RWPE1 (cell line): ENCODE measurements at regions not wholly inside any gene's neighbourhood (a gene's known extent, or its start where the extent isn't known, plus 50 kb on each side); places are given as distances from the start of the nearest gene placed in this dataset.

Experiments used
- CTCF ChIA-PET: fragments of 350-600 bp; sonication (Branson Sonifier 250); formaldehyde crosslinking; extraction: SDS; loops from one replicate; lab custom pipeline; 2021; lab: Yijun Ruan, JAX
- POLR2A ChIA-PET: fragments of 400-600 bp; formaldehyde crosslinking; extraction: SDS; loops from one replicate; lab custom pipeline; 2020; ENCODE audit warnings: antibody characterized with exemption; ENCODE audit not compliant: low non-redundant PET; lab: Yijun Ruan, JAX
- DNase-seq: peaks from one replicate; pipeline ENCODE4 v3.0.0; 2012; ENCODE audit warnings: low spot score
- H3K27ac ChIP-seq: fragments of 450-650 bp; 2 replicates; pipeline ENCODE4 v1.5.1; 2017
- CTCF ChIP-seq: fragments of 450-650 bp; conservative IDR thresholded peaks from 2 replicates; pipeline ENCODE4 v1.5.1; 2017; ENCODE audit warnings: low read depth, mild to moderate bottlenecking

- ChIA-PET POLR2A (no interaction called here), CTCF (no interaction called here)
- no peak for DNase-seq
- no peak overlapping the region for H3K27ac ChIP-seq
- no peak for TF ChIP-seq CTCF
These were observed 73.2 kb upstream of the SMARCA2 start for GRCh38 chr9:1941989-1942388.

GRCh38 chr9:1946526-1947283 is 68.4 kb upstream of the SMARCA2 start:
- CTCF ChIA-PET: no interaction called here
- DNase-seq: no peak
- no peak overlapping the region for H3K27ac ChIP-seq
- POLR2A ChIA-PET: no interaction called here
- TF ChIP-seq CTCF: no peak

- no peak overlapping the region for H3K27ac ChIP-seq
- CTCF ChIA-PET: no interaction called here
- no peak for DNase-seq
- no peak for TF ChIP-seq CTCF
- POLR2A ChIA-PET: no interaction called here
These were observed 67.7 kb upstream of the SMARCA2 start for GRCh38 chr9:1947438-1947837.

GRCh38 chr9:1948541-1948940 is 66.6 kb upstream of the SMARCA2 start:
- DNase-seq: no peak
- no peak for TF ChIP-seq CTCF
- CTCF ChIA-PET: no interaction called here
- H3K27ac ChIP-seq: no peak overlapping the region
- POLR2A ChIA-PET: no interaction called here

GRCh38 chr9:1951446-1951845 is 63.7 kb upstream of the SMARCA2 start:
- no peak for TF ChIP-seq CTCF
- no peak overlapping the region for H3K27ac ChIP-seq
- ChIA-PET POLR2A (no interaction called here), CTCF (no interaction called here)
- DNase-seq: no peak

- no peak for TF ChIP-seq CTCF
- H3K27ac ChIP-seq: no peak overlapping the region
- CTCF ChIA-PET: no interaction called here
- POLR2A ChIA-PET: no interaction called here
- no peak for DNase-seq
These were observed 63.1 kb upstream of the SMARCA2 start for GRCh38 chr9:1952001-1952400.
